ENCODE measurements at regions not wholly inside any gene's neighbourhood (a gene's known extent, or its start where the extent isn't known, plus 50 kb on each side); places are given as distances from the start of the nearest gene placed in this dataset.
"Not testable (repeated sequence)": the region's sequence is repeated elsewhere in the genome, so short reads cannot be mapped to it uniquely, and the experiment has no call there.

DNA sequence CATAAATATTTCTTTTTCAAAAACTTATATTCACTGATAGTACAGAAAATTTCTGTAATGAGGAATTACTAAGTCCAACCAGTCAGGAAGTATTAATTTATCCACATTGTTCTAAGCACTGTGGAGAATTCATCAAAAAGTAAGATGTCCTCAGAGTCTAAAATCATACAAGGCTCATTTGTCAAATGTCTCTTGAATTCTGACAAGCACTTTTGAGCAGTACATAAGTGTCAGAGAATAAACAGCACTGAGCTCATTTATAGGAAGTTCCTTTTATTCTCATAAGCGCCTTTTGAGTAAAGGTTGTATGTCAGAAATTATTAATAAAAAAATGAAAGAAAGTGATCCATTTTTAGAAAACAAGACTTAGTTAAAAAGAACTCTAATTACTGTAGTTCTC, 523.2 kb upstream of the EPHA5 start:
- no peak for DNase-seq (ENCODE audit: low spot score)

GRCh38 chr4:66187175-66187720, 517.0 kb upstream of the EPHA5 start:
- no peak for DNase-seq (ENCODE audit: low spot score)

DNA sequence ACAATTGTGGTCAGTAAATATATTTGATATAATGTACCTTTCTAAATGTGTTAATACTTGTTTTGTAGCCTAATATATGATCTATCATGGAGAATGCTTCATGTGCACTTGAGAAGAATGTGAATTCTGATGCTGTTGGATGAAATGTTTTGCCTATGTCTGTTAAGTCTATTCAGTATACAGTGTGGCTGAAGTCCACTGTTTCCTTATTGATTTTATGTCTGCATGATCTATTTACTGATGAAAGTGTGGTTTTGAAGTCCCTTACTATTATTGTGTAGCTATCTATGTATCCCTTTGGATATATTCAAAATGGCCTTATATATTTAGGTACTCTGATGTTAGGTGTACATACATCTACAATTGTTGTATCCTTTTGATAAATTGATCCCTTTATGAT, 515.8 kb upstream of the EPHA5 start:
- DNase-seq (ENCODE audit: low spot score) = no peak

GRCh38 chr4:66182636-66183035, 512.3 kb upstream of the EPHA5 start:
- no peak for DNase-seq (ENCODE audit: low spot score)

- no peak for DNase-seq (ENCODE audit: low spot score)
These were observed 508.6 kb upstream of the EPHA5 start for GRCh38 chr4:66178906-66179305.

GRCh38 chr4:66169341-66169740, 499.1 kb upstream of the EPHA5 start:
- DNase-seq (ENCODE audit: low spot score) = no peak

DNA sequence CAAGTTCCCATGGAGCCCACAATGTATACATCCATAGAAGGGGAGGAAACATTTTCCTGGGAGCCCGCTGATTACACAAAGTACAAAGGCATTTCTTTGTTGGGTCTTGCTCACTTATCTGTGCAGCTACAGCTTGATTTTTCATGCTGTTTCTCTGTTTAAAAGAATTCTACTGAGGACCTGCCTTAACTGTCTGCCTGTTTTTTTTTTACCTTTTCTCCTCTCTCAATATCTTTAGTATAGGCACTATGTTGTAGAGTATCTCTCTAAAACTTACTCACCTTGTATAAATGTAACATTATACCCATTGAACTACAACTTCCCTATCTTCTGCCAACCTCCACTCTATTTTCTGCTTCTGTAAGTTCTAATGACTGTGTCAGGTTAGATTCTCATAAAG, 494.6 kb upstream of the EPHA5 start:
- no peak for DNase-seq (ENCODE audit: low spot score)

DNA sequence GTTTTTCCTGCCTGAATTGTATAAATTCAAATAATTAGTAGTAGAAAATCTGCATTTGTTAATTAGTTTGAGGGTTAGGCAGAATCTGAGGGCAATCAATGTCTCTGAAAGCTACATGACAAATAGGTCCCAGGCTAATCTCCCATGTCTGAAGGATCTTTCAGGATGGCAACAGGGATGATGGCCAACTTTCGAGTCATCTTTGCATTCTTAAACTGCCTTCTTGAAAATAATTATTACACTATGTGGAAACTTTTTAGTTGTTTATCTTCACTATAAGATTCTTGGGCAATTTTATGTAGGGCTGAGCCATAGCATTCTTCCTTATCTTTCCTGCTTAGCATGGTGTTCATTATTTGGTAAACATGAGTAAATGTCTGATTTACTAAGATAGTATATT, 490.3 kb upstream of the EPHA5 start:
- DNase-seq (ENCODE audit: low spot score) = no peak

GRCh38 chr4:66157594-66157993, 487.3 kb upstream of the EPHA5 start:
- no peak for DNase-seq (ENCODE audit: low spot score)

DNA sequence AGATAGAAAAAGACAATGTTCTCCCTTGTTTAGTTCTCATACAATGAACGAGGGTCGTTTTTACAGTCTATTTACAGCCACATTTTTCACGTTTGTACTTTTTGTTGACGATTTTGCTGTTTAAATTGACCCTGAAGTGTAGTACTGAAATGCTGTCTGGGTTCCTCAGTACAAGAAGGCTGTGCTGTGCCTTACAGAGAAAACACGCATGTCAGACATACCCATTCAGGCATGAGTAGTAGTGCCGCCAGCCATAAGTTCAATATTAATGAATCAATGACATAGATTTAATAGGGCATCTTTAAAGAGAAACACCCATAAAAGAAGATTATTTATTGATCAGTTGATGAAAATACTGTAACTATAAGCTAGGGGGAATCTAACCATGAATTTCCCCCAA, 459.8 kb upstream of the EPHA5 start:
- no peak for DNase-seq (ENCODE audit: low spot score)

- no peak for DNase-seq (ENCODE audit: low spot score)
These were observed 453.6 kb upstream of the EPHA5 start for GRCh38 chr4:66123831-66124413.

DNA sequence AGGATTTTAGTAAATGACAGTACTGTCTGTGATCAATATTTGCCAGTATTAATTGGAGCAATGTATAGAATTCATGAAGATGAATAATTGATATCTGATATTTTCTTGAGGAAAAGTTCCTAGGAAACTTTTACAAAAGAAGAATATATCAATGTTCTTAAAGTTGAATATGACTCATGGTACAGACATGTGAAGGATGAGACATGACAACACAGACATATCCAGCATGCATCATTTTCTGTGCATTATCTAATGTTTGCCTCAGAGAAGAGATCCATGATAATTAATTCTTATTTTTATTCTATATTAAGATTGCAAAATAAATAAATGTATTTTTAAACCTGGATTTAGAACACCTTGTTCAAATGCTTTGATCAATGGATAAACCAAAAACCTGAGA, 452.9 kb upstream of the EPHA5 start:
- DNase-seq (ENCODE audit: low spot score) = no peak

GRCh38 chr4:66115231-66115630, 444.9 kb upstream of the EPHA5 start:
- DNase-seq (ENCODE audit: low spot score) = not testable (repeated sequence)

DNA sequence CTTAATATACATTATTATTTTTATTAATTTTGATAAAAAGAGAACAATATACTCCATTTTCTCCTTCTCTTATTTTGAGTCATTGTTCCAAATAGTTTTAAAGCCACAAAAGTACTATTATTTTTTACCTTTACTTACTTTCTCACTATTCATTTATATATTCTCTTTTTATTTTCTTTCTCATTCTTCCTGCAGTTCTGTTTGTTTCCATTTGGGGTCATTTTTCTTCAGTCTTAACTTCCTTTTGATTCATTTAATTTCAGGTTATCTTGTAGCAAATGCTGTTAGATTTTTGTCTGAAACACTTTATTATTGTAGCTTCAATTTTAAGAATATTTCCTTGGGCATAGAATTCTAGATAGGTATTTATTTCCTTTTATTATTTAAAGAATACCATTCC, 438.6 kb upstream of the EPHA5 start:
- no peak for DNase-seq (ENCODE audit: low spot score)

- no peak for DNase-seq (ENCODE audit: low spot score)
These were observed 426.9 kb upstream of the EPHA5 start for GRCh38 chr4:66097218-66097617.

GRCh38 chr4:66095065-66095464, 424.8 kb upstream of the EPHA5 start:
- DNase-seq (ENCODE audit: low spot score) = no peak

GRCh38 chr4:66094070-66094469, 423.8 kb upstream of the EPHA5 start:
- DNase-seq (ENCODE audit: low spot score) = no peak

- DNase-seq (ENCODE audit: low spot score) = no peak
These were observed 421.5 kb upstream of the EPHA5 start for GRCh38 chr4:66091786-66092185.

GRCh38 chr4:66073961-66074360, 403.7 kb upstream of the EPHA5 start:
- no peak for DNase-seq (ENCODE audit: low spot score)

- DNase-seq (ENCODE audit: low spot score) = no peak
These were observed 401.6 kb upstream of the EPHA5 start for GRCh38 chr4:66071911-66072310.

DNA sequence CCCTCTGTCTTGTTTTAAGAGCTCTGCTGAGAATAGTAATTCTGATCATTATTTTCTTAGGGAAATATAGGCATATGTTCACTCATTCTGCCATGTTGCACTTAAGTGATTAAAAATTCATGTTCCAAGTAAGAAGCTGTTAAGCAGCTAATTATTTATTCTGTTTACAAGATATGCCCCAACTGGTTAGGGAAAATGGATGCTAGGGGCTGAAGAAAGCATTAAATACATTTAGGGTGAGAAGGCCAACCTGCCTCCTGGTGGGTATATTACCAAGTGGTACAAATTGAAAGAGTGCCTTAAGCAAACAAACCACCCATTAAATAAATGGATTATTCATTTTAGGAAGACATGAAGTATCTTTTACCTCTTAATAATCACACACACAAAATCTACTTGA, 392.6 kb upstream of the EPHA5 start:
- no peak for DNase-seq (ENCODE audit: low spot score)

DNA sequence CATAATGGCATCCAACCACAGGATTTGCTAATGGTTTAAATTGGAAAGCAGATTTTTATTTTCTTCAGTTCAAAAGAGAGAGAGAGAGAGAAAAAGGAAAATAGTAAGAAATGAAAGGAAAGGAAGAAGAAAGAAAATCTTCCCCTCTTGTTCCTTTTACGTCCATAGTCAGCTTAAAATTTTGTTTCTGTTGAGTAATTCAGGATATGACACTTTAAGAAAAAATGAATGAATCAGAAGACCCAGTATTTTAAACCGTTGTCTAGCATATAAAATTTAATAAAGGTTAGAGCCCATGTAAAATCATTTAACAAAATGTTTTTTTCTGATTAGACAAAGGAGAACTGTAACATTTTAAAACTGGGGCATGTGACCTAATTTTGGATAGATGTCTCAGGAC, 391.8 kb upstream of the EPHA5 start:
- no peak for DNase-seq (ENCODE audit: low spot score)

GRCh38 chr4:66059556-66059955, 389.3 kb upstream of the EPHA5 start:
- no peak for DNase-seq (ENCODE audit: low spot score)

GRCh38 chr4:66059136-66059535, 388.8 kb upstream of the EPHA5 start:
- no peak for DNase-seq (ENCODE audit: low spot score)
